IMR-90 (cell line): ENCODE measurements at regions not wholly inside any gene's neighbourhood (a gene's known extent, or its start where the extent isn't known, plus 50 kb on each side); places are given as distances from the start of the nearest gene placed in this dataset.

ENCODE experiments used
- ATAC-seq: fragments of 200-7000 bp; cut with Tn5 transposase; 2 replicates; pipeline ENCODE4 v1.9.1; 2020; ENCODE audit warnings: low read depth, mild to moderate bottlenecking, moderate library complexity
- BruUV-seq: library from RNA; stranded (reverse); fragments of 400-500 nt; replicated peaks from 2 replicates; lab custom pipeline; 2021; lab: Mats Ljungman, UMichigan
- CTCF ChIA-PET: fragments of 300-600 bp; formaldehyde crosslinking; extraction: SDS; loops from one replicate; lab custom pipeline; 2021; ENCODE audit warnings: antibody characterized with exemption; lab: Yijun Ruan, JAX
- POLR2A ChIA-PET: fragments of 300-600 bp; sonication (Branson Sonifier 250); formaldehyde crosslinking; loops from one replicate; lab custom pipeline; 2022; ENCODE audit warnings: antibody characterized with exemption; ENCODE audit not compliant: unreplicated experiment; lab: Charles Lee
- DNase-seq: peaks from one replicate; pipeline ENCODE4 v3.0.0; 2013
- H2AFZ ChIP-seq: replicated peaks from 2 replicates; pipeline ENCODE3; 2013; ENCODE audit warnings: low read length, mild to moderate bottlenecking; ENCODE audit not compliant: poor library complexity
- H2AK5ac ChIP-seq: 2 replicates; pipeline ENCODE4 v1.6.1; 2013; ENCODE audit warnings: low read depth, low read length, inconsistent platforms
- H2AK9ac ChIP-seq: replicated peaks from 2 replicates; pipeline ENCODE3; 2013; ENCODE audit warnings: mild to moderate bottlenecking, low read depth, low read length, moderate library complexity; ENCODE audit not compliant: poor library complexity
- H2BK120ac ChIP-seq: 2 replicates; pipeline ENCODE4 v1.6.1; 2013; ENCODE audit warnings: low read depth, low read length, inconsistent platforms
- H2BK15ac ChIP-seq: 3 replicates; pipeline ENCODE4 v1.6.1; 2013; ENCODE audit warnings: low read depth, low read length, inconsistent platforms
- H2BK20ac ChIP-seq: 2 replicates; pipeline ENCODE4 v1.6.1; 2013; ENCODE audit warnings: low read depth, mild to moderate bottlenecking, inconsistent platforms, low read length, moderate library complexity
- H2BK5ac ChIP-seq: 2 replicates; pipeline ENCODE4 v1.6.1; 2013; ENCODE audit warnings: mild to moderate bottlenecking, low read depth, low read length, inconsistent platforms; ENCODE audit not compliant: poor library complexity, severe bottlenecking
- H3K14ac ChIP-seq: replicated peaks from 2 replicates; pipeline ENCODE4 v1.6.1; 2013; ENCODE audit warnings: low read depth, low read length, inconsistent platforms
- H3K18ac ChIP-seq: 2 replicates; pipeline ENCODE4 v1.6.1; 2013; ENCODE audit warnings: low read depth, low read length, control low read depth
- H3K23ac ChIP-seq: 2 replicates; pipeline ENCODE4 v1.6.1; 2013; ENCODE audit warnings: low read depth, low read length, inconsistent platforms
- H3K27ac ChIP-seq: 2 replicates; pipeline ENCODE4 v1.5.1; 2013; ENCODE audit warnings: mild to moderate bottlenecking, control low read depth, low read length; ENCODE audit not compliant: insufficient read depth
- H3K27me3 ChIP-seq: 2 replicates; pipeline ENCODE4 v1.6.1; 2013; ENCODE audit warnings: low read length; ENCODE audit not compliant: control insufficient read depth, insufficient read depth
- H3K36me3 ChIP-seq: 2 replicates; pipeline ENCODE4 v1.6.1; 2013; ENCODE audit warnings: low read length, mixed read lengths; ENCODE audit not compliant: control insufficient read depth, insufficient read depth
- H3K4ac ChIP-seq: 2 replicates; pipeline ENCODE4 v1.6.1; 2013; ENCODE audit warnings: low read depth, low read length, inconsistent platforms
- H3K4me1 ChIP-seq: 2 replicates; pipeline ENCODE4 v1.6.1; 2013; ENCODE audit warnings: low read length, mixed read lengths; ENCODE audit not compliant: control insufficient read depth, insufficient read depth
- H3K4me2 ChIP-seq: 2 replicates; pipeline ENCODE4 v1.6.1; 2013; ENCODE audit warnings: low read depth, mild to moderate bottlenecking, control low read depth, low read length, moderate library complexity
- H3K4me3 ChIP-seq: 2 replicates; pipeline ENCODE4 v1.5.1; 2013; ENCODE audit warnings: low read depth, mild to moderate bottlenecking, control low read depth, low read length, moderate library complexity; ENCODE audit not compliant: insufficient read depth
- H3K56ac ChIP-seq: 2 replicates; pipeline ENCODE4 v1.6.1; 2013; ENCODE audit warnings: low read length, inconsistent platforms; ENCODE audit not compliant: insufficient read depth; ENCODE audit errors: extremely low read depth
- H3K79me1 ChIP-seq, 2 experiments: 2 replicates each; pipeline ENCODE4 v1.6.1; 2013; ENCODE audit warnings: low read length in 2 of 2, inconsistent platforms in 1 of 2, low read depth in 1 of 2
- H3K9ac ChIP-seq: 2 replicates; pipeline ENCODE4 v1.6.1; 2013; ENCODE audit warnings: low read depth, low read length, control low read depth
- H3K9me1 ChIP-seq: 2 replicates; pipeline ENCODE4 v1.6.1; 2013; ENCODE audit warnings: low read length, inconsistent platforms; ENCODE audit not compliant: insufficient read depth
- H3K9me3 ChIP-seq: 2 replicates; pipeline ENCODE4 v1.6.1; 2013; ENCODE audit warnings: low read length; ENCODE audit not compliant: control insufficient read depth, insufficient read depth
- H4K20me1 ChIP-seq: 2 replicates; pipeline ENCODE4 v1.6.1; 2013; ENCODE audit warnings: low read length, inconsistent platforms; ENCODE audit not compliant: insufficient read depth
- H4K5ac ChIP-seq: 2 replicates; pipeline ENCODE4 v1.6.1; 2013; ENCODE audit warnings: mild to moderate bottlenecking, low read depth, low read length, control low read depth
- H4K8ac ChIP-seq, 2 experiments: 2 replicates each; pipeline ENCODE4 v1.6.1; 2013; ENCODE audit warnings: low read depth in 2 of 2, low read length in 2 of 2, control low read depth in 1 of 2, inconsistent platforms in 1 of 2
- H4K91ac ChIP-seq: 2 replicates; pipeline ENCODE4 v1.6.1; 2013; ENCODE audit warnings: low read depth, low read length, inconsistent platforms; ENCODE audit not compliant: insufficient read depth
- BHLHE40 ChIP-seq: fragments of 150-350 bp; IDR thresholded peaks from 2 replicates; pipeline ENCODE4 v1.6.1; 2016; ENCODE audit warnings: mild to moderate bottlenecking, low read depth, low read length
- CEBPB ChIP-seq: IDR thresholded peaks from 2 replicates; pipeline ENCODE4 v1.6.1; 2012; ENCODE audit warnings: low read depth, low read length, improper control_type of control experiment
- CHD1 ChIP-seq: IDR thresholded peaks from 2 replicates; pipeline ENCODE4 v1.6.1; 2012; ENCODE audit warnings: low read depth, low read length, improper control_type of control experiment
- FOS ChIP-seq: fragments of 150-350 bp; IDR thresholded peaks from 2 replicates; pipeline ENCODE4 v1.6.1; 2016; ENCODE audit warnings: low read depth, low read length
- MAFK ChIP-seq: IDR thresholded peaks from 2 replicates; pipeline ENCODE4 v1.6.1; 2012; ENCODE audit warnings: low read depth, low read length, improper control_type of control experiment
- MAZ ChIP-seq: IDR thresholded peaks from 2 replicates; pipeline ENCODE4 v1.6.1; 2012; ENCODE audit warnings: low read depth, mild to moderate bottlenecking, low read length, improper control_type of control experiment, moderate library complexity, borderline replicate concordance
- MXI1 ChIP-seq: IDR thresholded peaks from 2 replicates; pipeline ENCODE4 v1.6.1; 2012; ENCODE audit warnings: low read depth, mild to moderate bottlenecking, low read length, moderate library complexity, borderline replicate concordance
- NFE2L2 ChIP-seq: fragments of 150-350 bp; IDR thresholded peaks from 2 replicates; pipeline ENCODE4 v1.6.1; 2016; ENCODE audit warnings: low read depth, mild to moderate bottlenecking, low read length
- POLR2A ChIP-seq: IDR thresholded peaks from 2 replicates; pipeline ENCODE4 v1.6.1; 2012; ENCODE audit warnings: mild to moderate bottlenecking, low read depth, low read length
- RAD21 ChIP-seq: IDR thresholded peaks from 2 replicates; pipeline ENCODE4 v1.6.1; 2012; ENCODE audit warnings: low read length, improper control_type of control experiment
- RCOR1 ChIP-seq: IDR thresholded peaks from 2 replicates; pipeline ENCODE4 v1.6.1; 2012; ENCODE audit warnings: mild to moderate bottlenecking, low read length, improper control_type of control experiment; ENCODE audit not compliant: insufficient replicate concordance
- RFX5 ChIP-seq: IDR thresholded peaks from 2 replicates; pipeline ENCODE4 v1.8.0; 2012; ENCODE audit warnings: low read depth, mild to moderate bottlenecking, low read length, moderate library complexity
- SMC3 ChIP-seq: fragments of 150-350 bp; IDR thresholded peaks from 2 replicates; pipeline ENCODE4 v1.6.1; 2016; ENCODE audit warnings: low read depth, mild to moderate bottlenecking, antibody characterized with exemption, low read length, moderate library complexity
- USF2 ChIP-seq: fragments of 150-350 bp; IDR thresholded peaks from 2 replicates; pipeline ENCODE4 v1.6.1; 2017; ENCODE audit warnings: mild to moderate bottlenecking, antibody characterized with exemption, low read length, low read depth
- dilution Hi-C: fragments of 300-500 bp; cut with HindIII; formaldehyde crosslinking; loops from one replicate; pipeline ENCODE4 v1.14.3; 2018; ENCODE audit warnings: low sequenced_read_pairs; ENCODE audit not compliant: unreplicated experiment
- in situ Hi-C: fragments of 300-500 bp; cut with MboI; formaldehyde crosslinking; loops from 3 replicates; pipeline ENCODE4 v1.14.3; 2019; ENCODE audit warnings: low sequenced_read_pairs, inconsistent platforms, mixed read lengths
- intact Hi-C: fragments of 100-400 bp; cut with micrococcal nuclease; formaldehyde crosslinking; loops from 2 replicates; pipeline ENCODE4 v1.10.0; 2022
- TF ChIP-seq, protein P1 (sequence below): fragments of 150-350 bp; IDR thresholded peaks from 2 replicates; pipeline ENCODE4 v1.6.1; 2016; ENCODE audit warnings: low read depth, mild to moderate bottlenecking, low read length, moderate library complexity, borderline replicate concordance
- TF ChIP-seq, protein P2 (sequence below): conservative IDR thresholded peaks from 2 replicates; pipeline ENCODE4 v1.5.1; 2012; ENCODE audit warnings: mild to moderate bottlenecking, low read depth, low read length, improper control_type of control experiment

DNA sequence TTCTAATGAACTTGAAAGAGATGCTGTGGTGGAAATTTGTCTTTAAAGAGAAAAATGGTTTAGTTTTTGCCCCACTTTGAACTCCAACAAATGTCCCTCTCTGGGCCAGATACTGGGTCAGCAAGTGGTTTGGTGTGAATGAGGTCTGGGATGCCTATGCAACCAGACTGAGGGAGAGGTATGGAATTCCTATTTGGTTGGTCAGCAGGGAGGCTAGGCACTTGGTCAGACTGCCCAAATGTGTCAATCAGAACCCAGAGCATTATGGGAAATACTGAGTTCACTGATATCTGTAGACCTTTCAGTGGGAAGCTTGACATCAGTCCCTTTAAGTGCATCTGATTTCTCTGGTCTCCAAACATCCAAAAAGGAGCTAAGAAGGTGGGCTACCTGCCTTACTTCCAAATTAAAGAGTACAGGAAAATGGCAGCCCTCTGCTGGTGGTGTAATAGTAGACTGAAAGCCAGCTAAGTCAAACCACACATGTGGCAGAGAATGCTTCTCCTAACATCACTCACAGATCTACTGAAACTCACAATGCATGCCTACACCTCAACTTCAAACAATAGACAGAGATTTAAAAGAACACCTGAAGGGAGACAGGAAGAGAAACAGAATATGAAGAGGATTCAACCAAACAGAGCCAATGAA, 510.1 kb downstream of the PLA2G4A start:
- H4K91ac ChIP-seq: no peak overlapping the region
- H3K9me3 ChIP-seq: peaks cover 2% of the 10 kb centered on the region; the same call in 1 of the 2 replicates
- H3K14ac ChIP-seq: no peak overlapping the region
- H3K18ac ChIP-seq: no peak overlapping the region
- H2AK9ac ChIP-seq: no peak overlapping the region
- no TSS peak for BruUV-seq
- in situ Hi-C loops: no loop called here
- TF ChIP-seq RAD21 (no peak), RCOR1 (no peak), BHLHE40 (no peak), CEBPB (no peak), MXI1 (no peak), SMC3 (no peak), USF2 (no peak), FOS (no peak), MAZ (no peak), NFE2L2 (no peak), CHD1 (no peak), MAFK (no peak), RFX5 (no peak), POLR2A (no peak)
- TF ChIP-seq, protein P1, sequence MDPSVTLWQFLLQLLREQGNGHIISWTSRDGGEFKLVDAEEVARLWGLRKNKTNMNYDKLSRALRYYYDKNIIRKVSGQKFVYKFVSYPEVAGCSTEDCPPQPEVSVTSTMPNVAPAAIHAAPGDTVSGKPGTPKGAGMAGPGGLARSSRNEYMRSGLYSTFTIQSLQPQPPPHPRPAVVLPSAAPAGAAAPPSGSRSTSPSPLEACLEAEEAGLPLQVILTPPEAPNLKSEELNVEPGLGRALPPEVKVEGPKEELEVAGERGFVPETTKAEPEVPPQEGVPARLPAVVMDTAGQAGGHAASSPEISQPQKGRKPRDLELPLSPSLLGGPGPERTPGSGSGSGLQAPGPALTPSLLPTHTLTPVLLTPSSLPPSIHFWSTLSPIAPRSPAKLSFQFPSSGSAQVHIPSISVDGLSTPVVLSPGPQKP: no peak
- TF ChIP-seq, protein P2, sequence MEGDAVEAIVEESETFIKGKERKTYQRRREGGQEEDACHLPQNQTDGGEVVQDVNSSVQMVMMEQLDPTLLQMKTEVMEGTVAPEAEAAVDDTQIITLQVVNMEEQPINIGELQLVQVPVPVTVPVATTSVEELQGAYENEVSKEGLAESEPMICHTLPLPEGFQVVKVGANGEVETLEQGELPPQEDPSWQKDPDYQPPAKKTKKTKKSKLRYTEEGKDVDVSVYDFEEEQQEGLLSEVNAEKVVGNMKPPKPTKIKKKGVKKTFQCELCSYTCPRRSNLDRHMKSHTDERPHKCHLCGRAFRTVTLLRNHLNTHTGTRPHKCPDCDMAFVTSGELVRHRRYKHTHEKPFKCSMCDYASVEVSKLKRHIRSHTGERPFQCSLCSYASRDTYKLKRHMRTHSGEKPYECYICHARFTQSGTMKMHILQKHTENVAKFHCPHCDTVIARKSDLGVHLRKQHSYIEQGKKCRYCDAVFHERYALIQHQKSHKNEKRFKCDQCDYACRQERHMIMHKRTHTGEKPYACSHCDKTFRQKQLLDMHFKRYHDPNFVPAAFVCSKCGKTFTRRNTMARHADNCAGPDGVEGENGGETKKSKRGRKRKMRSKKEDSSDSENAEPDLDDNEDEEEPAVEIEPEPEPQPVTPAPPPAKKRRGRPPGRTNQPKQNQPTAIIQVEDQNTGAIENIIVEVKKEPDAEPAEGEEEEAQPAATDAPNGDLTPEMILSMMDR: no peak
- DNase-seq (no peak), ATAC-seq (no peak)
- H3K36me3 ChIP-seq: no peaks in the 10 kb centered on the region
- no peak overlapping the region; the same call in 1 of the 2 replicates for H3K4ac ChIP-seq
- H3K4me3 ChIP-seq: no peak overlapping the region
- intact Hi-C loops: no loop called here
- no peaks in the 10 kb centered on the region for H3K79me1 ChIP-seq
- H2BK5ac ChIP-seq: no peak overlapping the region
- no peak overlapping the region for H2BK15ac ChIP-seq
- H2AK5ac ChIP-seq: no peak overlapping the region; the same call in 1 of the 2 replicates
- no peaks in the 10 kb centered on the region for H3K9me1 ChIP-seq
- no peaks in the 10 kb centered on the region for H4K20me1 ChIP-seq
- no peak overlapping the region for H3K9ac ChIP-seq
- no peaks in the 10 kb centered on the region for H3K4me1 ChIP-seq
- dilution Hi-C loops: no loop called here
- no peak overlapping the region for H3K23ac ChIP-seq
- no peak overlapping the region for H3K56ac ChIP-seq
- CTCF ChIA-PET: no interaction called here
- no peak overlapping the region for H3K4me2 ChIP-seq
- H2AFZ ChIP-seq: no peak overlapping the region
- H2BK20ac ChIP-seq: 0 out of 2 replicates have a peak overlapping the region, but pooled peaks have one; percentile 20
- no peak overlapping the region for H4K5ac ChIP-seq
- no peak overlapping the region for H3K27ac ChIP-seq
- POLR2A ChIA-PET: no interaction called here
- no peak overlapping the region for H2BK120ac ChIP-seq
- no peak overlapping the region for H4K8ac ChIP-seq
- H3K27me3 ChIP-seq: no peaks in the 10 kb centered on the region
